ENCODE measurements at regions not wholly inside any gene's neighbourhood (a gene's known extent, or its start where the extent isn't known, plus 50 kb on each side); places are given as distances from the start of the nearest gene placed in this dataset.

DNA sequence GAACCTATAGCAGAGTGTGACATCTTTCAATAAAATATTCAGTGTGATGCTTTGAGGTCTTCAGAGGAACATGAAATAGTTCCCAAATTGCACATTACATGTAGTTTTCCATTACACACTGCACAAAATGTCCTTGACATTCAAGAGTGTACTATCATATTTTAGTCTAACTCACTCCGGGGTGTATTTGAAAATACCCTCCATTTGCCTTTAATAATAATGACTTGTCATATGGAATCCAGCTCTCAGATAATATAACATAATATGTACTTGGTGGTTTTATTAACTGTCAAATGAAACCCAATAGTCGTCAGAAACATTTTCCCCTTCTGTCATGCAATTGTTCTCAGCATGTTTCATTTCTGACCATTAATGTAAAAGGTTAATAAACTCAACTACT is 176.7 kb upstream of the CDH19 start:
- TF ChIP-seq, protein P1, sequence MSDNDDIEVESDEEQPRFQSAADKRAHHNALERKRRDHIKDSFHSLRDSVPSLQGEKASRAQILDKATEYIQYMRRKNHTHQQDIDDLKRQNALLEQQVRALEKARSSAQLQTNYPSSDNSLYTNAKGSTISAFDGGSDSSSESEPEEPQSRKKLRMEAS (IDR thresholded peaks at IDR 0.05): no peak
- TF ChIP-seq TAF1 (IDR thresholded peaks at IDR 0.05; ENCODE audit: low read depth) (no peak), TCF12 (IDR thresholded peaks at IDR 0.05; ENCODE audit: low read depth) (no peak), YY1 (IDR thresholded peaks at IDR 0.05; ENCODE audit: low read depth) (no peak)
